GM21528 (cell line): ENCODE measurements at regions not wholly inside any gene's neighbourhood (a gene's known extent, or its start where the extent isn't known, plus 50 kb on each side); places are given as distances from the start of the nearest gene placed in this dataset.
"Not testable (repeated sequence)": the region's sequence is repeated elsewhere in the genome, so short reads cannot be mapped to it uniquely, and the experiment has no call there.

Experiments used
- ATAC-seq: cut with Tn5 transposase; IDR thresholded peaks from one replicate; pipeline ENCODE4 v1.9.1; 2021; ENCODE audit warnings: mild to moderate bottlenecking, moderate library complexity; ENCODE audit not compliant: unreplicated experiment, low FRiP score

- no peak for ATAC-seq
These were observed 335.3 kb downstream of the FAM181B start for GRCh38 chr11:82398300-82398815.

- ATAC-seq = not testable (repeated sequence)
These were observed 337.0 kb downstream of the FAM181B start for GRCh38 chr11:82396639-82397038.

GRCh38 chr11:82384308-82384707 is 349.4 kb downstream of the FAM181B start:
- ATAC-seq = no peak

- no peak for ATAC-seq
These were observed 359.7 kb downstream of the FAM181B start for GRCh38 chr11:82373781-82374542.

GRCh38 chr11:82365351-82365750 is 368.3 kb downstream of the FAM181B start:
- no peak for ATAC-seq

GRCh38 chr11:82356316-82356715 is 377.3 kb downstream of the FAM181B start:
- no peak for ATAC-seq

GRCh38 chr11:82355313-82355823 is 378.3 kb downstream of the FAM181B start:
- ATAC-seq = no peak

GRCh38 chr11:82326853-82327252 is 406.8 kb downstream of the FAM181B start:
- no peak for ATAC-seq

GRCh38 chr11:82321206-82321605 is 412.5 kb downstream of the FAM181B start:
- ATAC-seq = no peak

- no peak for ATAC-seq
These were observed 418.6 kb downstream of the FAM181B start for GRCh38 chr11:82315093-82315492.

- no peak for ATAC-seq
These were observed 424.7 kb downstream of the FAM181B start for GRCh38 chr11:82308979-82309378.

GRCh38 chr11:82305123-82305522 is 428.5 kb downstream of the FAM181B start:
- ATAC-seq = no peak

- no peak for ATAC-seq
These were observed 430.0 kb downstream of the FAM181B start for GRCh38 chr11:82303671-82304070.

- no peak for ATAC-seq
These were observed 445.2 kb downstream of the FAM181B start for GRCh38 chr11:82288471-82288870.

- ATAC-seq = no peak
These were observed 462.8 kb downstream of the FAM181B start for GRCh38 chr11:82270870-82271269.

- ATAC-seq = no peak
These were observed 465.0 kb downstream of the FAM181B start for GRCh38 chr11:82268627-82269026.

- ATAC-seq = no peak
These were observed 466.5 kb downstream of the FAM181B start for GRCh38 chr11:82267186-82267585.

GRCh38 chr11:82261367-82261766 is 472.3 kb downstream of the FAM181B start:
- ATAC-seq = no peak

GRCh38 chr11:82250047-82250446 is 483.6 kb downstream of the FAM181B start:
- ATAC-seq = no peak

GRCh38 chr11:82246926-82247325 is 486.7 kb downstream of the FAM181B start:
- ATAC-seq = no peak

- ATAC-seq = no peak
These were observed 494.2 kb downstream of the FAM181B start for GRCh38 chr11:82239498-82239897.

GRCh38 chr11:82234256-82234655 is 499.4 kb downstream of the FAM181B start:
- no peak for ATAC-seq
